Mesothelial cell of epicardium (in vitro differentiated cells): ENCODE measurements at regions not wholly inside any gene's neighbourhood (a gene's known extent, or its start where the extent isn't known, plus 50 kb on each side); places are given as distances from the start of the nearest gene placed in this dataset.

Experiments
- DNase-seq, 2 experiments: peaks; one replicate each; pipeline ENCODE4 v3.0.0; 2021; ENCODE audit warnings: low spot score in 2 of 2; ENCODE audit not compliant: unreplicated experiment in 2 of 2
- H3K27ac Mint-ChIP-seq: 2 replicates; pipeline ENCODE4 v1.8.0; 2021; ENCODE audit warnings: mixed read lengths
- H3K27me3 Mint-ChIP-seq: 2 replicates; pipeline ENCODE4 v1.8.0; 2021; ENCODE audit warnings: low read depth, mixed read lengths
- H3K36me3 Mint-ChIP-seq: 2 replicates; pipeline ENCODE4 v1.8.0; 2021; ENCODE audit warnings: mixed read lengths
- H3K4me1 Mint-ChIP-seq: 2 replicates; pipeline ENCODE4 v1.8.0; 2021; ENCODE audit warnings: mixed read lengths
- H3K4me3 Mint-ChIP-seq: 2 replicates; pipeline ENCODE4 v1.8.0; 2021; ENCODE audit warnings: mild to moderate bottlenecking, moderate library complexity, mixed read lengths
- H3K9me3 Mint-ChIP-seq: 2 replicates; pipeline ENCODE4 v1.8.0; 2021; ENCODE audit warnings: mixed read lengths
- TF ChIP-seq, protein P1 (sequence below): fragments of 200-600 bp; sonication (generic); IDR thresholded peaks from one replicate; pipeline ENCODE4 v1.5.0; 2021; ENCODE audit warnings: antibody characterized with exemption; ENCODE audit not compliant: unreplicated experiment

DNA sequence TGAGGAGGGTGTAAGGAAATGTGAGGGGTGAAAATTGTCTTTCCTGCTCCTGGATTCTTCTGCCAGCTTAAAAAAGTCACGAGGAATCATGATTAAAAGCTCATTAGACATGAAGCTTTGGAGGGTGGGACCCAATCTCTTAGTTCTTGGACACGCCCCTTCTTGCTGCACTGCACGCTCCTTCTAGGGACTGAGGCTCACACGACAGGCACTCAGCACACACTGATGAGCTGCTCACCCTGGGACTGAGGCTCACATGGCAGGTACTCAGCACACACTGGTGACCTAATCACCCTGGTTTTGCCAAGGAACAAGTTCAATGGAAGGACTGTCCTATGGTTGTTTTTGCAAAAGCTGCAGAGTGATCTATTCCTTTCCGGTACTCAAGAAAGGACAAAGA, 65.8 kb upstream of the ELMO1 start:
- Mint-ChIP-seq H3K4me3 (no peak overlapping the region), H3K36me3 (no peaks in the 10 kb centered on the region), H3K27ac (no peak overlapping the region), H3K9me3 (no peaks in the 10 kb centered on the region), H3K4me1 (no peaks in the 10 kb centered on the region), H3K27me3 (peaks cover 13% of the 10 kb centered on the region)
- DNase-seq, result no peak
- TF ChIP-seq, protein P1, sequence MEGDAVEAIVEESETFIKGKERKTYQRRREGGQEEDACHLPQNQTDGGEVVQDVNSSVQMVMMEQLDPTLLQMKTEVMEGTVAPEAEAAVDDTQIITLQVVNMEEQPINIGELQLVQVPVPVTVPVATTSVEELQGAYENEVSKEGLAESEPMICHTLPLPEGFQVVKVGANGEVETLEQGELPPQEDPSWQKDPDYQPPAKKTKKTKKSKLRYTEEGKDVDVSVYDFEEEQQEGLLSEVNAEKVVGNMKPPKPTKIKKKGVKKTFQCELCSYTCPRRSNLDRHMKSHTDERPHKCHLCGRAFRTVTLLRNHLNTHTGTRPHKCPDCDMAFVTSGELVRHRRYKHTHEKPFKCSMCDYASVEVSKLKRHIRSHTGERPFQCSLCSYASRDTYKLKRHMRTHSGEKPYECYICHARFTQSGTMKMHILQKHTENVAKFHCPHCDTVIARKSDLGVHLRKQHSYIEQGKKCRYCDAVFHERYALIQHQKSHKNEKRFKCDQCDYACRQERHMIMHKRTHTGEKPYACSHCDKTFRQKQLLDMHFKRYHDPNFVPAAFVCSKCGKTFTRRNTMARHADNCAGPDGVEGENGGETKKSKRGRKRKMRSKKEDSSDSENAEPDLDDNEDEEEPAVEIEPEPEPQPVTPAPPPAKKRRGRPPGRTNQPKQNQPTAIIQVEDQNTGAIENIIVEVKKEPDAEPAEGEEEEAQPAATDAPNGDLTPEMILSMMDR, result no peak

DNA sequence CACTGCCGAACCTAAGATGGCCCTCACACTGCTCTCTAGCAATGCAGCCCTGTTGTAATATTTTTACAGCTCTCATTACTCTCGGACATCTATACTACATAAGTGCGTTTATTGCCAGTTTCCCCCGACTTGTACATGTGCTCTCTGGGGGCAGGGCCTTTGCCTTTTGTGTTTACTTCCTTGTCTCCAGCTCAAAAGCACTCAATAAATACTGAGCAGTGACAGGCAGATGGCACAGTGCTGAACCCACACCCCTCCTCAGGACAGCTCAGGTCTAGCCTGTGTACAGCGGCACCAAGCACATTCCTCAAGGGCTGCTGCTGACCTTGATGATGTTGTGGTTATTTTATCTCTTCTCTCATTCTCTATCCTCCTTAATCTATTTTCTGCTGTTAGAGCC, 68.0 kb upstream of the ELMO1 start:
- TF ChIP-seq, protein P1, result no peak
- no peaks in the 10 kb centered on the region for H3K36me3 Mint-ChIP-seq
- H3K4me1 Mint-ChIP-seq, result no peaks in the 10 kb centered on the region
- H3K27ac Mint-ChIP-seq, result no peak overlapping the region
- no peak for DNase-seq
- H3K4me3 Mint-ChIP-seq, result no peak overlapping the region
- H3K27me3 Mint-ChIP-seq, result peaks cover 10% of the 10 kb centered on the region
- H3K9me3 Mint-ChIP-seq, result no peaks in the 10 kb centered on the region

DNA sequence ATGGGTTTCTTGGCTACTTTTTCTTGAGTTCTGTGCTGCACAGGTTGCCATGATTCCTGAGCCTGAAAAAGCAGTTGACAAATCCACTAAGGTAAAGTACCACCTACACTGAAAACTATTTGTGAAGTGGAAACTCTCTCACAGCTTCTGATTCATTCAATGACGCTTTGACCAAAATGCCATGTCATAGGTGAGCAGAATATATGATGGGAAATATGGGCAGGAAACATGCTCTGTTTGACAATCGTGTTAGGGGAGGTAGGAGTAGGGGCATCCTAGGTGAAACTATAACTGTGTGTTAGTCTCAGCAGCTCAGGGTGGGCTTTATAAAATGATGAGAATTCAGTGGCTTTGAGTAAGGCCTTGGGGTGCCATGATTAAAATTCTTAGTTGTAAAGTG, 69.6 kb upstream of the ELMO1 start:
- peaks cover 5% of the 10 kb centered on the region for H3K27me3 Mint-ChIP-seq
- H3K27ac Mint-ChIP-seq, result no peak overlapping the region
- H3K4me3 Mint-ChIP-seq, result no peak overlapping the region
- TF ChIP-seq, protein P1, result no peak
- no peaks in the 10 kb centered on the region for H3K9me3 Mint-ChIP-seq
- DNase-seq, result no peak
- H3K4me1 Mint-ChIP-seq, result no peaks in the 10 kb centered on the region
- no peaks in the 10 kb centered on the region for H3K36me3 Mint-ChIP-seq

DNA sequence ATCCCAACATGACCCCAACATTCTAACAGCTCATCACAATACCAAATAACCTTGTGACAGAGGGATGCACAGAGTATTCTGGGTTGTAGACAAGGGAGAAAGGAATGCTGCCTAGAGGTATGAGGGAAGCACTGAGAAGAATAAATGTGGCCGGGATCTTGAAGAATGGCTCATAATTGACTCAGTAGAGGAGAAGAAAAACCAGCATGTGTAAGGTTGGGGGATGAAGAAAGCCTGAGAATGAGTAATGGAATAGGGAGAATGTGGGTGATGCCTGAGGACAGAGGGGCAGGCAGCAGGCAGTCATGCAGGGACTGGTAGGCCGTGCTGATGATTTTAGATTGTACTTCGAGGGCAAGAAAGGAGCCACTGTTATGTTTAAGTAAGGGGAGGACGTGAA, 75.4 kb upstream of the ELMO1 start:
- H3K9me3 Mint-ChIP-seq, result no peaks in the 10 kb centered on the region
- no peak overlapping the region for H3K4me3 Mint-ChIP-seq
- no peaks in the 10 kb centered on the region for H3K36me3 Mint-ChIP-seq
- TF ChIP-seq, protein P1, result no peak
- no peak for DNase-seq
- peaks cover 3% of the 10 kb centered on the region for H3K27me3 Mint-ChIP-seq
- H3K4me1 Mint-ChIP-seq, result peaks cover 2% of the 10 kb centered on the region
- H3K27ac Mint-ChIP-seq, result no peak overlapping the region

DNA sequence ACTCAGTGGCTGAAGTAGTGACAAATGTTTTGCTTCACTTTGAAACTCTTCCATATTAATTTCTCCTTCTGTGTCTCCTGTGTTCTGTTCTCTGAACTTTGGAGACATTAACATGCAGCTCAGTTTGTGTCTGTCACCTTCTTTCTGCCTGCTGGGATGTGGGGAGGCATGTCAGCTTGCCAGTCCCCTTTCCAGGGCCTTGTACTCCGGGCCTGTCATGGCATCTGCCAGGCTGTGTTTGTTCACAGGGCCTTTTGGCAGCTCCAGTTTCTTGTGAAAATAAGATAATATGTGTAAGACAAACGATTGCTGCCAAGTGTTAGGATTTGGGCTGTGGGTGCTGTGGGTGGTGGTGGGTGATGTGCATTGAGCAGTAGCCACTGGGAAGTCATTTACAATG, 76.1 kb upstream of the ELMO1 start:
- H3K36me3 Mint-ChIP-seq, result no peaks in the 10 kb centered on the region
- DNase-seq, result no peak
- H3K4me3 Mint-ChIP-seq, result no peak overlapping the region
- H3K27me3 Mint-ChIP-seq, result peaks cover 3% of the 10 kb centered on the region
- H3K27ac Mint-ChIP-seq, result no peak overlapping the region
- TF ChIP-seq, protein P1, result no peak
- H3K4me1 Mint-ChIP-seq, result peaks cover 2% of the 10 kb centered on the region
- no peaks in the 10 kb centered on the region for H3K9me3 Mint-ChIP-seq

DNA sequence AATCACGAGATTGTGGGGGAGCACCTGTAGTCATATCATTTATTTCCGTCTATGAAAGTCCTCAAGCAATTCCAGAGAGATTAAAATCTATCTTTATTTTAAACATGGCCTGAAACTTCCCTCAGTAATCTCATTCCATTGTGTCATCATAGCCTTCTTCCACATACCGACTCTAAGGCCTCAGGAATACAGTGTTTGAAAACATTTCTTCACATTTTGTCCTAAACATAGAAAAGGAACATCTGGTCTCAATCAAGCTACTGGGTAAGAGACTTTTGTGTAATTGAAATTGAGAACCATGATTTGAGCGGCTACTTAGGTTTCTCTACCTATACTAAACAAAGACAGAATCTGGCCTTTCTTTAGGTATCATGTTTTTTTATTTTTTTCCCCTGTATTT, 78.0 kb upstream of the ELMO1 start:
- no peak overlapping the region for H3K27ac Mint-ChIP-seq
- DNase-seq, result no peak
- H3K36me3 Mint-ChIP-seq, result no peaks in the 10 kb centered on the region
- peaks cover 4% of the 10 kb centered on the region for H3K9me3 Mint-ChIP-seq
- TF ChIP-seq, protein P1, result no peak
- H3K4me1 Mint-ChIP-seq, result peaks cover 2% of the 10 kb centered on the region
- no peak overlapping the region for H3K4me3 Mint-ChIP-seq
- peaks cover 3% of the 10 kb centered on the region for H3K27me3 Mint-ChIP-seq
